T-cell (primary cell): ENCODE measurements at regions not wholly inside any gene's neighbourhood (a gene's known extent, or its start where the extent isn't known, plus 50 kb on each side); places are given as distances from the start of the nearest gene placed in this dataset.

Experiments used
- ATAC-seq, 4 experiments: fragments of 200-7000 bp in 3 of 4; fragments of 150-1000 bp in 1 of 4; cut with Tn5 transposase; replicated peaks in 1 of 4; 1 replicate in 3 of 4; 2 replicates in 1 of 4; pipeline ENCODE4 v1.10.0; 2021; ENCODE audit warnings: moderate library complexity in 3 of 4, mild to moderate bottlenecking in 2 of 4, moderate number of reproducible peaks in 1 of 4
- CTCF ChIA-PET, 2 donors: fragments of 300-600 bp; sonication (Branson Sonifier 250); formaldehyde crosslinking; loops; one replicate each; lab custom pipeline; 2022; ENCODE audit warnings: antibody characterized with exemption in 2 of 2; lab: Charles Lee
- POLR2A ChIA-PET, 2 donors: fragments of 300-600 bp; sonication (Branson Sonifier 250); formaldehyde crosslinking; loops; one replicate each; lab custom pipeline; 2022; ENCODE audit warnings: antibody characterized with exemption in 2 of 2; lab: Charles Lee
- DNase-seq, 35 experiments: peaks; one replicate each; pipeline versions ENCODE4 v3.0.0 to v3.0.0-alpha.2; 2013 to 2023
- H3K27ac ChIP-seq: one replicate; pipeline ENCODE4 v1.5.1; 2013; ENCODE audit warnings: low read length
- H3K27me3 ChIP-seq, 2 experiments: replicated peaks in 1 of 2; 1 replicate in 1 of 2; 2 replicates in 1 of 2; pipeline versions ENCODE4 v1.6.1 to v1.7.0; 2013; ENCODE audit warnings: low read length in 1 of 2, mixed read lengths in 1 of 2; ENCODE audit not compliant: control insufficient read depth in 2 of 2, insufficient read depth in 2 of 2; ENCODE audit errors: extremely low read depth in 1 of 2
- H3K36me3 ChIP-seq, 2 donors: 1 replicate in 1 of 2; 2 replicates in 1 of 2; pipeline versions ENCODE4 v1.6.1 to v1.7.0; 2013; ENCODE audit warnings: low read length in 1 of 2; ENCODE audit not compliant: control insufficient read depth in 2 of 2, insufficient read depth in 1 of 2; ENCODE audit errors: extremely low read depth in 1 of 2
- H3K4me1 ChIP-seq, 2 experiments: 1 replicate in 1 of 2; 2 replicates in 1 of 2; pipeline versions ENCODE4 v1.6.1 to v1.7.0; 2013; ENCODE audit warnings: low read length in 2 of 2, mixed read lengths in 1 of 2; ENCODE audit not compliant: insufficient read depth in 2 of 2, control insufficient read depth in 1 of 2; ENCODE audit errors: extremely low read depth in 1 of 2
- H3K4me3 ChIP-seq, 2 donors: 1 replicate in 1 of 2; 2 replicates in 1 of 2; pipeline versions ENCODE4 v1.5.1 to v1.7.0; 2013; ENCODE audit warnings: mild to moderate bottlenecking in 2 of 2, low read length in 1 of 2, moderate library complexity in 1 of 2; ENCODE audit not compliant: control insufficient read depth in 1 of 2; ENCODE audit errors: extremely low read depth in 1 of 2
- H3K9me3 ChIP-seq: 2 replicates; pipeline ENCODE4 v1.7.0; 2013
- H3K27ac Mint-ChIP-seq, 2 donors: one replicate each; pipeline ENCODE4 v1.8.0; 2020 to 2021; ENCODE audit warnings: mild to moderate bottlenecking in 2 of 2, mixed read lengths in 2 of 2
- H3K27me3 Mint-ChIP-seq, 2 donors: one replicate each; pipeline ENCODE4 v1.8.0; 2021 to 2022; ENCODE audit warnings: mixed read lengths in 2 of 2
- H3K36me3 Mint-ChIP-seq: one replicate; pipeline ENCODE4 v1.8.0; 2021; ENCODE audit warnings: mixed read lengths
- H3K4me1 Mint-ChIP-seq, 3 donors: one replicate each; pipeline ENCODE4 v1.8.0; 2020 to 2022; ENCODE audit warnings: mixed read lengths in 3 of 3, mild to moderate bottlenecking in 1 of 3
- H3K4me3 Mint-ChIP-seq, 3 donors: one replicate each; pipeline ENCODE4 v1.8.0; 2020 to 2022; ENCODE audit warnings: mild to moderate bottlenecking in 3 of 3, mixed read lengths in 3 of 3, moderate library complexity in 3 of 3
- H3K9me3 Mint-ChIP-seq, 3 donors: one replicate each; pipeline ENCODE4 v1.8.0; 2020 to 2022; ENCODE audit warnings: mixed read lengths in 3 of 3
- WGBS: methylation state at CpG from one replicate; pipeline ENCODE4 v1.1.5; 2013; ENCODE audit warnings: missing lambda C conversion rate; ENCODE audit not compliant: insufficient coverage; 5-methylcytosine and 5-hydroxymethylcytosine counted together

- 100% methylated on average over 4 of the region's 8 CpGs for WGBS
- Histone ChIP-seq H3K27me3 (no peaks in the 10 kb centered on the region), H3K9me3 (no peaks in the 10 kb centered on the region), H3K27ac (no peak overlapping the region), H3K4me3 (no peak overlapping the region), H3K4me1 (peaks cover 15 to 17% of the 10 kb centered on the region in 2 experiments), H3K36me3 (no peaks in the 10 kb centered on the region)
- no peak for DNase-seq
- CTCF ChIA-PET = interaction anchor here in 1 of 2 donors (0.5 kb wide), 1 partner anchor 18 kb away, joined by 8 read pairs; no protein-coding TSS in a partner anchor
- H3K4me3 Mint-ChIP-seq = no peak overlapping the region
- H3K27ac Mint-ChIP-seq = no peak overlapping the region
- no peak for ATAC-seq
- POLR2A ChIA-PET = no interaction called here
- peaks cover 0 to 7% (median 3%) of the 10 kb centered on the region in 3 donors for H3K9me3 Mint-ChIP-seq
- peaks cover 29 to 36% (median 31%) of the 10 kb centered on the region in 3 donors for H3K4me1 Mint-ChIP-seq
- no peaks in the 10 kb centered on the region for H3K36me3 Mint-ChIP-seq
- no peaks in the 10 kb centered on the region for H3K27me3 Mint-ChIP-seq
These were observed 233.8 kb upstream of the JUN start for GRCh38 chr1:59017501-59018231.

- H3K27ac ChIP-seq = no peak overlapping the region
- H3K9me3 ChIP-seq = no peaks in the 10 kb centered on the region
- DNase-seq (peak in 1 of 35 experiments; percentile 26), ATAC-seq (no peak)
- no peaks in the 10 kb centered on the region for H3K27me3 Mint-ChIP-seq
- no CpG with 5 or more reads among the region's 6 CpGs for WGBS
- peaks cover 15 to 17% of the 10 kb centered on the region in 2 experiments for H3K4me1 ChIP-seq
- peaks cover 0 to 7% (median 3%) of the 10 kb centered on the region in 3 donors for H3K9me3 Mint-ChIP-seq
- peak overlapping the region; percentile 72 to 76 for H3K27ac Mint-ChIP-seq
- H3K4me3 ChIP-seq = no peak overlapping the region
- no peaks in the 10 kb centered on the region for H3K36me3 Mint-ChIP-seq
- peaks cover 29 to 34% (median 31%) of the 10 kb centered on the region in 3 donors for H3K4me1 Mint-ChIP-seq
- H3K36me3 ChIP-seq = no peaks in the 10 kb centered on the region
- H3K27me3 ChIP-seq = no peaks in the 10 kb centered on the region
- ChIA-PET CTCF (interaction anchor here (0.7 to 1.0 kb wide), 2 partner anchors 10 to 27 kb away, joined by 3 to 4 read pairs; no protein-coding TSS in a partner anchor), POLR2A (no interaction called here)
- peak overlapping the region in 1 of 3 donors; percentile 29 for H3K4me3 Mint-ChIP-seq
These were observed 234.6 kb upstream of the JUN start for GRCh38 chr1:59018446-59018845.

GRCh38 chr1:59018860-59019259 is 235.0 kb upstream of the JUN start:
- peak overlapping the region in 1 of 3 donors; percentile 29 for H3K4me3 Mint-ChIP-seq
- Histone ChIP-seq H3K27me3 (no peaks in the 10 kb centered on the region), H3K36me3 (no peaks in the 10 kb centered on the region), H3K27ac (no peak overlapping the region), H3K4me1 (peaks cover 15 to 17% of the 10 kb centered on the region in 2 experiments), H3K9me3 (no peaks in the 10 kb centered on the region), H3K4me3 (no peak overlapping the region)
- H3K36me3 Mint-ChIP-seq = no peaks in the 10 kb centered on the region
- H3K9me3 Mint-ChIP-seq = peaks cover 0 to 7% (median 3%) of the 10 kb centered on the region in 3 donors
- H3K27me3 Mint-ChIP-seq = no peaks in the 10 kb centered on the region
- ATAC-seq (no peak), DNase-seq (no peak)
- WGBS = 100% methylated on average over 2 of the region's 7 CpGs
- ChIA-PET POLR2A (no interaction called here), CTCF (interaction anchor here (0.7 to 1.0 kb wide), 2 partner anchors 10 to 27 kb away, joined by 3 to 4 read pairs; no protein-coding TSS in a partner anchor)
- peak overlapping the region; percentile 72 to 96 for H3K27ac Mint-ChIP-seq
- peaks cover 29 to 31% (median 31%) of the 10 kb centered on the region in 3 donors for H3K4me1 Mint-ChIP-seq

- H3K27me3 ChIP-seq = no peaks in the 10 kb centered on the region
- Mint-ChIP-seq H3K4me3 (peak overlapping the region; percentile 72 to 81 (median 74)), H3K4me1 (peaks cover 28 to 31% (median 29%) of the 10 kb centered on the region in 3 donors), H3K27me3 (no peaks in the 10 kb centered on the region), H3K27ac (peak overlapping the region; percentile 90 to 96), H3K36me3 (no peaks in the 10 kb centered on the region), H3K9me3 (peaks cover 0 to 7% (median 3%) of the 10 kb centered on the region in 3 donors)
- H3K4me3 ChIP-seq = peak overlapping the region; percentile 41 to 59
- ATAC-seq = peak; percentile 90 to 96 (median 91)
- H3K9me3 ChIP-seq = no peaks in the 10 kb centered on the region
- no peaks in the 10 kb centered on the region for H3K36me3 ChIP-seq
- CTCF ChIA-PET = interaction anchor here (0.7 to 1.6 kb wide), 2 partner anchors 134 to 365 kb away, joined by 3 to 4 read pairs; no protein-coding TSS in a partner anchor
- peaks cover 15 to 17% of the 10 kb centered on the region in 2 experiments for H3K4me1 ChIP-seq
- peak overlapping the region; percentile 78 for H3K27ac ChIP-seq
- WGBS = 0% methylated on average over 1 of the region's 2 CpGs
- peak in 33 of 35 experiments; percentile 4 to 73 (median 22) for DNase-seq
- POLR2A ChIA-PET = interaction anchor here in 1 of 2 donors (0.5 kb wide), 1 partner anchor 53 kb away, joined by 3 read pairs; no protein-coding TSS in a partner anchor
These were observed 236.5 kb upstream of the JUN start for GRCh38 chr1:59020151-59020997.

GRCh38 chr1:59022199-59022598 is 238.4 kb upstream of the JUN start:
- Histone ChIP-seq H3K4me3 (no peak overlapping the region), H3K36me3 (no peaks in the 10 kb centered on the region), H3K27me3 (no peaks in the 10 kb centered on the region), H3K9me3 (no peaks in the 10 kb centered on the region), H3K27ac (no peak overlapping the region), H3K4me1 (peaks cover 15 to 17% of the 10 kb centered on the region in 2 experiments)
- Mint-ChIP-seq H3K27ac (no peak overlapping the region), H3K4me3 (no peak overlapping the region), H3K27me3 (no peaks in the 10 kb centered on the region), H3K36me3 (no peaks in the 10 kb centered on the region), H3K9me3 (peaks cover 0 to 7% (median 3%) of the 10 kb centered on the region in 3 donors), H3K4me1 (peaks cover 29 to 32% (median 31%) of the 10 kb centered on the region in 3 donors)
- POLR2A ChIA-PET = no interaction called here
- CTCF ChIA-PET = interaction anchor here in 1 of 2 donors (1.1 kb wide), 1 partner anchor 80 kb away, joined by 3 read pairs; no protein-coding TSS in a partner anchor
- no CpG with 5 or more reads among the region's 3 CpGs for WGBS
- DNase-seq (no peak), ATAC-seq (no peak)

GRCh38 chr1:59022799-59023198 is 239.0 kb upstream of the JUN start:
- POLR2A ChIA-PET = no interaction called here
- Mint-ChIP-seq H3K27ac (no peak overlapping the region), H3K27me3 (no peaks in the 10 kb centered on the region), H3K9me3 (peaks cover 0 to 7% (median 3%) of the 10 kb centered on the region in 3 donors), H3K4me3 (no peak overlapping the region), H3K36me3 (no peaks in the 10 kb centered on the region), H3K4me1 (peaks cover 29 to 32% (median 31%) of the 10 kb centered on the region in 3 donors)
- Histone ChIP-seq H3K9me3 (no peaks in the 10 kb centered on the region), H3K36me3 (no peaks in the 10 kb centered on the region), H3K4me1 (peaks cover 15 to 17% of the 10 kb centered on the region in 2 experiments), H3K27ac (no peak overlapping the region), H3K27me3 (no peaks in the 10 kb centered on the region), H3K4me3 (no peak overlapping the region)
- CTCF ChIA-PET = no interaction called here
- no peak for DNase-seq
- ATAC-seq = no peak
- WGBS = 100% methylated on average over 1 of the region's 3 CpGs
